Activated CD8-positive, alpha-beta memory T cell treated with anti-CD3 and anti-CD28 coated beads, Interleukin-2, amount 50 U/mL, for 24 hours (primary cell): ENCODE measurements at regions not wholly inside any gene's neighbourhood (a gene's known extent, or its start where the extent isn't known, plus 50 kb on each side); places are given as distances from the start of the nearest gene placed in this dataset.
"Not testable (repeated sequence)": the region's sequence is repeated elsewhere in the genome, so short reads cannot be mapped to it uniquely, and the experiment has no call there.

Source experiments
- DNase-seq: peaks from one replicate; pipeline ENCODE4 v3.0.0-alpha.2; 2020; ENCODE audit errors: extremely low read depth

- no peak for DNase-seq
Measured at GRCh38 chr20:4469910-4470309, 216.3 kb upstream of the PRNP start.

- DNase-seq, result no peak
Measured at GRCh38 chr20:4468114-4468513, 218.1 kb upstream of the PRNP start.

- no peak for DNase-seq
Measured at GRCh38 chr20:4465855-4466545, 216.9 kb upstream of the ADRA1D start.

- DNase-seq, result no peak
Measured at GRCh38 chr20:4465212-4465611, 216.1 kb upstream of the ADRA1D start.

GRCh38 chr20:4462801-4463200 lies 213.7 kb upstream of the ADRA1D start:
- DNase-seq, result not testable (repeated sequence)

- no peak for DNase-seq
Measured at GRCh38 chr20:4459081-4459480, 210.0 kb upstream of the ADRA1D start.

GRCh38 chr20:4457566-4458543 lies 208.8 kb upstream of the ADRA1D start:
- no peak for DNase-seq

- DNase-seq, result no peak
Measured at GRCh38 chr20:4455996-4456395, 206.9 kb upstream of the ADRA1D start.

- no peak for DNase-seq
Measured at GRCh38 chr20:4455301-4455701, 206.2 kb upstream of the ADRA1D start.

GRCh38 chr20:4454111-4454510 lies 205.0 kb upstream of the ADRA1D start:
- no peak for DNase-seq

- DNase-seq, result no peak
Measured at GRCh38 chr20:4453359-4453758, 204.3 kb upstream of the ADRA1D start.

- DNase-seq, result no peak
Measured at GRCh38 chr20:4451487-4452081, 202.5 kb upstream of the ADRA1D start.

GRCh38 chr20:4449957-4450715 lies 201.0 kb upstream of the ADRA1D start:
- no peak for DNase-seq

- DNase-seq, result no peak
Measured at GRCh38 chr20:4445784-4446183, 196.7 kb upstream of the ADRA1D start.

- DNase-seq, result no peak
Measured at GRCh38 chr20:4445331-4445730, 196.2 kb upstream of the ADRA1D start.

GRCh38 chr20:4444404-4444803 lies 195.3 kb upstream of the ADRA1D start:
- DNase-seq, result no peak

- no peak for DNase-seq
Measured at GRCh38 chr20:4443016-4443415, 193.9 kb upstream of the ADRA1D start.

- DNase-seq, result no peak
Measured at GRCh38 chr20:4441871-4442270, 192.8 kb upstream of the ADRA1D start.

GRCh38 chr20:4441191-4441590 lies 192.1 kb upstream of the ADRA1D start:
- DNase-seq, result no peak

- DNase-seq, result no peak
Measured at GRCh38 chr20:4439461-4439860, 190.4 kb upstream of the ADRA1D start.

- no peak for DNase-seq
Measured at GRCh38 chr20:4437131-4437530, 188.0 kb upstream of the ADRA1D start.
